Kidney capillary endothelial cell (primary cell): ENCODE measurements at regions not wholly inside any gene's neighbourhood (a gene's known extent, or its start where the extent isn't known, plus 50 kb on each side); places are given as distances from the start of the nearest gene placed in this dataset.

Experiments
- DNase-seq: peaks from one replicate; pipeline ENCODE4 v3.0.0-alpha.2; 2018; ENCODE audit warnings: low spot score

DNA sequence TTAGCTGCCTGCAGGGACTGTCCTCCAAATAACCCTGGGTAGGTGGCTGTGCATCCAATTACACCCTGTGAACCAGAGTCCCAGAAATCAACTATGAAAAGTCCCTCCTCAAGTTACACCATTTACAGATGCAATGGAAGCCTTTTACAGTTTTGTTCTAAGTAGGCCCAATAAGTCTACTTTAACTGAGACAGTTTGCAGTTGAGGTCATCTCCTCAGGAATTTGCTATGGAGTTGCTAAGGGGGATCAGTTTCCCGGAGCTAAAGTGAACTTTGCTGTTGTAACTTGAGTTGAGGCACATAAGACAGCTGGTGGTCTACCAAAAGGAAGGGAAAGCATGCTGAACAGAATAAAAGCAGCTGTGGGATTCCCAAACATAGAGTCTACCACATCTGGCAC, 121.6 kb upstream of the STK26 start:
- no peak for DNase-seq

- DNase-seq: no peak
Observed at GRCh38 chrX:131907488-131908314, 115.4 kb upstream of the STK26 start.

DNA sequence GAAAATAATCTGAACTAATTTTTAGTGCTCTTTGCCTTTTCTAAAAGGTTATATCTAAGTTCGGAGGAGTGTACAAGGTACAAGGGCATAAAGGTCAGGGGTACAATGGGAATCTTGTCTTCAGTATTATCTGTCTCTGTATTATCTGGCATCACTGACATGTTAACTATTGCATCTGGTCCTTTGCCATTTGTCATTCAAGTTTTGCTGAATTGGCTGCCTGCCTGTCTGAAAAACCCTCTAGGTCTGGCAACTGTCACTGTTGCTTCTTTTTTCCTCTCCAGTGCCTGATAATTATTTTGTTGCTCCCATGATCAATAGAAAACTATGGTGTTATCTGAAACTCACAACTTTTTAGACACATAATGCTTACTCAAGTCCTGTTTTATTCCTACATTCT, 112.5 kb upstream of the STK26 start:
- DNase-seq: no peak

GRCh38 chrX:131915488-131915887, 107.6 kb upstream of the STK26 start:
- DNase-seq: no peak

DNA sequence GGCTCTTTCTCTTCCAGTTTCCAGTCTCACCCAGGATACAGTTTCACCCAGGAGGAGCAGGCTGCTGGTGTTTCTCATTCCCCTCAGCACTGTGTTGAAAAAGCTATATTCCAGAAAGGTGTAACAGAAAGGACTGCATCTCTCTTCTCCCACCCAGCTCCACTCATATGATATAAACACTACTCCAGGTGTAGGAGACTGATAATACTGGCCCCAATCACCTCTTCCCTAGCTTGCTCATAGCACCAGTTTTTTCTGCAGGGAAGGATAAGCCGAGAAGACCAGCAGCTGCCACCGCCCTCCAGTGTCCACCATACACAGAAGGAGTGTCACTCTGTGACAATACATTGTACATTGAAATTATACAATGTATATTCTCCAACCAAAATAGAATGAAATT, 105.5 kb upstream of the STK26 start:
- no peak for DNase-seq

- no peak for DNase-seq
Observed at GRCh38 chrX:131918839-131919238, 104.3 kb upstream of the STK26 start.

DNA sequence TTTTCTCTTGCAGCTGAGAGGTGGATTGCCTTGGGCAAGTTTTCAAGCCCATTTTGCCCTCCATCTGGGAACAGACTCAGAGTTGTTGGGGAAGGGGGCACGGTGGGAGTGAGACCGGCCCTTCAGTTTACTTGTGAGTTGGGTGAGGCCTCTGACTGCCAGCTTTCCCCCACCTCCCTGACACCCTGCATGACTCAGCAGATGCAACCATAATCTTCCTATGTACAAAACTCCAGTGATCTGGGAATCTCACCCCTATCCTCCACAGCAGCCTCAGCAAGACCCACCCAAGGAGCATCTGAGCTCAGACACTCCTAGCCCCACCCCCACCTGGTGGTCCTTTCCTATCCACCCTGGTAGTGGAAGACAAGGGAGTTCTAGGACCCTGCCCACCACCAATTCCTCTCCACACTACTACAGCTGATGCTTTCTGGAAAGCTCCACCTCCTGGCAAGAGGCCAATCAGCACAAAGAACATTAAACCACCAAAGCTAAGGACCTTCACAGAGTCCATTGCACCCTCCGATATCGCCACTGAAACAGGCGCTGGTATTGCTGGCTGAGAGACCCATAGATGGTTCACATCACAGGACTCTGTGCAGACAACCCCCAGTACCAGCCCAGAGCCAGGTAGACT, 99.4 kb upstream of the STK26 start:
- no peak for DNase-seq

DNA sequence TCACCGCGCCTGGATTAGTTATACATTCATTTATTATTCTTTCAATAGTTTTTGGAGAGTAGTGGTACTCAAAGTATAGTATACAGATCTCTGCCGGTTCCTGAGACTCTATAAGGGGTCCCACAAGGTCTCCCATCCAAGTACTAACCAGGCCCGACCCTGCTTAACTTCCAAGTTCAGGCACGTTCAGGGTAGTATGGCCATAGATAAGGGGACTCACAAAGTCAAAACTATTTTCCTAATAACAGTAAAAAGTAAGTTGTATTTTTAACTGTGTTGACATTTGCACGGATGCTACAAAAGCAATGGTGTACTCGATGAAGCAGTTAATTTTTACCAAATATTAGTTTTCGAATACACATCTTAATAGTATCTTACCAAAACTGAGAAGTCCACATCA, 84.4 kb upstream of the STK26 start:
- DNase-seq: no peak

DNA sequence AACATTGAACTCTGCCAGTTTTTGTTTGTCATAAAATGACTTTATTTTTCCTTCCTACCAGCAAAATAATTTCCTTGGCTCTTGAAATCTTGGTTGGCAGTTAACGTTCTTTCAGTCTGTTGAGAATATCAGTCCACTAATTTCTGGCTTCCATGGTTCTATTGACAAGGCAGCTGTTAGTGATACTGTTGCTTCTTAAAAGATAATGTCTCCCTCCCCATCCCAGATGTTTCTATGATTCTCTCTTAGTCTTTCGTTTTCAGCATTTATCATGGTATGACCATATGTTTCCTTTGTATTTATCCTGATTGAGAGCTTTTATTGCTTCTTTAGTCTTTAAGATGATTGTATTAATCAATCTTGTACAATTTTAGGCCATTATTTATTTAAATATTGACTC, 81.1 kb upstream of the STK26 start:
- no peak for DNase-seq

- DNase-seq: no peak
Observed at GRCh38 chrX:131944936-131945902, 77.9 kb upstream of the STK26 start.

GRCh38 chrX:131951166-131951565, 71.9 kb upstream of the STK26 start:
- DNase-seq: no peak

DNA sequence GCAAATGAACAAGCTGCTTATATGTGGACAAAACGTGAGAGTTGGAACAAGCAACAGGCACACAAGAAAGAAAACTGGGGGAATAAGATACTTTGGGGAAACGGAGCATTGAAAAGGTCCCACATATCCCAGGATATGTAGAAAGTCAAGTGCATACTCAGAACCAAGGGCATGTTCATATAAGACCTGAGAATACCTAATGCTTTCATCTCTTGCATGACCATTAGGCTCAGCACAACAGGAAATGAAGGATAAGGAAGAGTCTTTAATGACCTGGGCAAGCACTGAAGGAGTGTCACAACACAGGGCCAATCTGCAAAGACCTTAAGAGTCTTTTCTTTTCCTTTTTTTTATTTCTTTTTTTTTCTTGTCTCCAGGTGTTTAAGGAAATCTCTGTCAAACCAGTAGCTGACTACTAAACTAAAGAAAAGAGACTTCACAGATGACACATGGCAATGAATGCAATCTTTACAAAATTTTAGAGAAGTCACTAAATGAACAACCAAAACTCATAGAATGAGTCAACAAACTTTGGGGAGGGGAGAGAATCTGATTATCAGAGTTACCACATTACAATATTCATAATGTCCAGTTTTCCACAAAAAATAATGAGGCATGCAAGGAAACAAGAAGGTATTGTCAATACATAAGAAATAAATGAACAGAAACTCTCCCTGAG, 67.9 kb upstream of the STK26 start:
- no peak for DNase-seq

DNA sequence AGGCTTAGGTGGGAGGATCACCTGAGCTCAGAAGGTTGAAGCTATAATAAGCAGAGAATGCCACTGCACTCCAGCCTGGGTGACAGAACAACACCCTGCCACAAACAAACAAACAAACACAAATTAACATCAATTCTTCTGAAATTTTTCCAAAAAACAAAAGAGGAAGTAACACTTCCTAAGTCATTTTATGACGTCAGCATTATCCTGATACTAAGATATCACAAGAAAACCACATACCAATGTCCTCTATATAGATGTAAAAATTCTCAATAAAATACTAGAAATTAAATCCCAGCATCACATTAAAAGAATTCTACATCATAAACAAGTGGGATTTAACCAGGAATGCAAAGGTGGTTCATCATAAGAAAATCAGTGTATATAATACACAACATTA, 64.4 kb upstream of the STK26 start:
- DNase-seq: no peak

DNA sequence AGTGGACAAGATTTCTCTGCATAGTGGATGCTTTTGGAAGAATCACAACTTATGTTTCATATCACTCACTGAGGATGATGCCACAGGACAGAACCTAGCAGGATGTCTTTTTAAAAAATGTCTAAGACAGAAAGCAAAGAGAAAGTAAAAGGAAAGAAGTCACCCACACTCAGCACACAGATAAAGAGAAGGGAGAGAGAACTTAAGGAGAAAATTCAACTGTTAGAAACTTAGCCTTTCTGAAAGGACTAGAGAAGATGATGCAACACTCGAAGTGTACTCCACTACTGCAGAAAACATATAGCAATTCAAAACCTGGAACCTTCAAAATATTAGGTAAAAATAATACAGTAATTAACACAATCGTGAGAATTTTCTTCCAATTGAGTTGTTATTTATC, 52.8 kb upstream of the STK26 start:
- DNase-seq: no peak
